Osteoblast (primary cell): ENCODE measurements at regions not wholly inside any gene's neighbourhood (a gene's known extent, or its start where the extent isn't known, plus 50 kb on each side); places are given as distances from the start of the nearest gene placed in this dataset.
A peak's percentile ranks its signal among the peaks of the same experiment; 100 is the strongest.

ENCODE experiments used
- DNase-seq: peaks from one replicate; pipeline ENCODE4 v3.0.0; 2011; ENCODE audit warnings: low spot score, mixed read lengths; ENCODE audit not compliant: insufficient read length; ENCODE audit errors: missing footprints
- H2AFZ ChIP-seq: 2 replicates; pipeline ENCODE4 v1.6.0; 2011; ENCODE audit warnings: mild to moderate bottlenecking, low read length
- H3K27ac ChIP-seq: 2 replicates; pipeline ENCODE4 v1.5.1; 2011; ENCODE audit warnings: mild to moderate bottlenecking, low read depth, low read length, moderate library complexity
- H3K27me3 ChIP-seq: 2 replicates; pipeline ENCODE4 v1.6.0; 2012; ENCODE audit warnings: mild to moderate bottlenecking, control low read depth, inconsistent platforms, low read length, moderate library complexity; ENCODE audit not compliant: insufficient read depth
- H3K36me3 ChIP-seq: 2 replicates; pipeline ENCODE4 v1.5.1; 2011; ENCODE audit warnings: mild to moderate bottlenecking, low read length, control low read depth, moderate library complexity; ENCODE audit not compliant: insufficient read depth
- H3K4me1 ChIP-seq: 2 replicates; pipeline ENCODE4 v1.5.1; 2011; ENCODE audit warnings: mild to moderate bottlenecking, low read length, control low read depth, moderate library complexity; ENCODE audit not compliant: insufficient read depth
- H3K4me2 ChIP-seq: 2 replicates; pipeline ENCODE4 v1.6.0; 2011; ENCODE audit warnings: mild to moderate bottlenecking, low read length; ENCODE audit not compliant: insufficient read depth
- H3K4me3 ChIP-seq: fragments of 200-600 bp; sonication (generic); 3 replicates; pipeline ENCODE4 v1.5.1; 2012; ENCODE audit warnings: mild to moderate bottlenecking, low read length, inconsistent platforms; ENCODE audit not compliant: insufficient read depth
- H3K79me2 ChIP-seq: 2 replicates; pipeline ENCODE4 v1.6.0; 2012; ENCODE audit warnings: mild to moderate bottlenecking, low read length, control low read depth, inconsistent platforms; ENCODE audit not compliant: insufficient read depth
- H3K9me3 ChIP-seq: 2 replicates; pipeline ENCODE4 v1.5.1; 2011; ENCODE audit warnings: low read depth, low read length, control low read depth
- H4K20me1 ChIP-seq: 2 replicates; pipeline ENCODE4 v1.6.0; 2012; ENCODE audit warnings: mild to moderate bottlenecking, low read length, control low read depth; ENCODE audit not compliant: insufficient read depth
- TF ChIP-seq, protein P1 (sequence below): IDR thresholded peaks from 2 replicates; pipeline ENCODE4 v1.5.1; 2011; ENCODE audit warnings: mild to moderate bottlenecking, low read depth, low read length, moderate library complexity; ENCODE audit errors: extremely low read depth

DNA sequence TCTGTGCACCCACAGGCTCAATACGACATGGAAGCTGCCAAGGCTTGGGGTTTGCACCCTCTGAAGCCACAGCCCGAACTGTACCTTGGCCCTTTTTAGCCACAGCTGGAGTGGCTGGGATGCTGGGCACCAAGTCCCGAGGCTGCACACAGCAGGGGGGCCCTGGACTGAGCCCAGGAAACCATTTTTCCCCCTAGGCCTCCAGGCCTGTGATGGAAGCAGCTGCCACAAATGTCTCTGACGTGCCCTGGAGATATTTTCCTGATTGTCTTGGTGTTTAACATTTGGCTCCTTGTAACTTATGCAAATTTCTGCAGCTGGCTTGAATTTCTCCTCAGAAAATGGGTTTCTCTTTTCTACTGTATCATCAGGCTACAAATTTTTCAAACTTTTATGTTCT is 82.3 kb upstream of the LPAR1 start:
- H3K27ac ChIP-seq, result no peak overlapping the region
- H2AFZ ChIP-seq, result no peak overlapping the region
- peaks cover 16% of the 10 kb centered on the region for H3K4me1 ChIP-seq
- no peaks in the 10 kb centered on the region for H3K27me3 ChIP-seq
- H3K79me2 ChIP-seq, result no peaks in the 10 kb centered on the region
- no peak overlapping the region for H3K4me2 ChIP-seq
- H4K20me1 ChIP-seq, result no peaks in the 10 kb centered on the region
- no peak overlapping the region for H3K4me3 ChIP-seq
- H3K9me3 ChIP-seq, result no peaks in the 10 kb centered on the region
- TF ChIP-seq, protein P1, sequence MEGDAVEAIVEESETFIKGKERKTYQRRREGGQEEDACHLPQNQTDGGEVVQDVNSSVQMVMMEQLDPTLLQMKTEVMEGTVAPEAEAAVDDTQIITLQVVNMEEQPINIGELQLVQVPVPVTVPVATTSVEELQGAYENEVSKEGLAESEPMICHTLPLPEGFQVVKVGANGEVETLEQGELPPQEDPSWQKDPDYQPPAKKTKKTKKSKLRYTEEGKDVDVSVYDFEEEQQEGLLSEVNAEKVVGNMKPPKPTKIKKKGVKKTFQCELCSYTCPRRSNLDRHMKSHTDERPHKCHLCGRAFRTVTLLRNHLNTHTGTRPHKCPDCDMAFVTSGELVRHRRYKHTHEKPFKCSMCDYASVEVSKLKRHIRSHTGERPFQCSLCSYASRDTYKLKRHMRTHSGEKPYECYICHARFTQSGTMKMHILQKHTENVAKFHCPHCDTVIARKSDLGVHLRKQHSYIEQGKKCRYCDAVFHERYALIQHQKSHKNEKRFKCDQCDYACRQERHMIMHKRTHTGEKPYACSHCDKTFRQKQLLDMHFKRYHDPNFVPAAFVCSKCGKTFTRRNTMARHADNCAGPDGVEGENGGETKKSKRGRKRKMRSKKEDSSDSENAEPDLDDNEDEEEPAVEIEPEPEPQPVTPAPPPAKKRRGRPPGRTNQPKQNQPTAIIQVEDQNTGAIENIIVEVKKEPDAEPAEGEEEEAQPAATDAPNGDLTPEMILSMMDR, result no peak
- no peak for DNase-seq
- H3K36me3 ChIP-seq, result no peaks in the 10 kb centered on the region

DNA sequence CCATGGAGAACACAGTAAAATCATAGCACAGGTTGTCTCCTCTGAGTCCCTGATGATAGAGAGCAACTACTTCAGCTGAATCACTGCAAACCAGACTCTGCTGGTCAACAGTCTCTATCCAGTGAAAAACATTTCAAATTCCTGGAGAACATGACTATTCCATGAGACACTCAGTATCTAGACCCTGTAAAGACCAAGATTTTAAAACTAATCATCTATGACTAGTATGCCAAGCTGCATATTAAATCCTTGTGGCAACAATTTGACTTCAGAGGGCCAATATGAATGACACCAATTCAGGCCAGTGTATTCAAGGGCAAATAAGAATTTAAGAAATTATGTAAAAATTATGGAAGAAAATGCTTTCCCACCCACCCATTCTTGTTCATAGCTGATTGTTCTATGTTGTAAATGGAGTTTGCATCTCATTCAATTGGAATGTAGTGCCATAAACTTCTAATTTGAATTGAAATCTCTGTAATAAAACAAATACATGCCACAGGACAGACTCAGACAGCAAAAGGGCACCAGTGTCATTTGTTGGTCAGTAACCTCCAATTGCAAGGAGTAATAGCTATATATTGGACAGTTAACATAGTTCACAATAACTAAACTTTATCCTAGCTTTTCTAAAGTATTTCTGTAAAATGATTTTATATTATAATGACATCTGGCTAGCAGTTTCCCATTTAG is 80.1 kb upstream of the LPAR1 start:
- H3K4me2 ChIP-seq, result peak overlapping the region; percentile 11
- peak overlapping the region; percentile 33 for H2AFZ ChIP-seq
- DNase-seq, result peak; percentile 80
- H3K27ac ChIP-seq, result peak overlapping the region; percentile 83
- no peaks in the 10 kb centered on the region for H3K9me3 ChIP-seq
- TF ChIP-seq, protein P1, result no peak
- no peaks in the 10 kb centered on the region for H3K36me3 ChIP-seq
- H3K79me2 ChIP-seq, result no peaks in the 10 kb centered on the region
- H4K20me1 ChIP-seq, result no peaks in the 10 kb centered on the region
- H3K27me3 ChIP-seq, result no peaks in the 10 kb centered on the region
- H3K4me3 ChIP-seq, result no peak overlapping the region
- peaks cover 16% of the 10 kb centered on the region for H3K4me1 ChIP-seq

DNA sequence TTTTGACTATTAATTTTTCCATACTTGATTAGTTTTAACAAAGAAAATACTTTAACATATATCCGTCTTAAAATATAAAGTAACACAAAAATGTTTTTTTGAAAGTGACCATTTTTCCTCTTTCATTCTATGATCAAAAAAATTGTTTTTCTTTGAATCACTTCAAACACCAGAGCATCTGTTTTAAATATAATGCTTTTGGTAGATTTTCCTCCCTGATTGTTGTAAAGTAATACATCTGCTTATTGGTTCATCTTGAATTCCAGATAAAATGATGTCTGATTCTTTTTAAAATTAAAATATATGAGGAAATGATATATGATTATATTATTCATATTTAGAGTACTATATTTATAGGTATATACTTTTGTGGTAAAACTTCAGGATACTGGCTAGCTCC is 76.2 kb upstream of the LPAR1 start:
- no peaks in the 10 kb centered on the region for H3K27me3 ChIP-seq
- TF ChIP-seq, protein P1, result no peak
- DNase-seq, result no peak
- no peak overlapping the region for H3K4me2 ChIP-seq
- H3K4me1 ChIP-seq, result peaks cover 16% of the 10 kb centered on the region
- no peak overlapping the region for H2AFZ ChIP-seq
- H3K9me3 ChIP-seq, result no peaks in the 10 kb centered on the region
- H4K20me1 ChIP-seq, result no peaks in the 10 kb centered on the region
- H3K27ac ChIP-seq, result no peak overlapping the region
- no peaks in the 10 kb centered on the region for H3K79me2 ChIP-seq
- H3K36me3 ChIP-seq, result no peaks in the 10 kb centered on the region
- H3K4me3 ChIP-seq, result no peak overlapping the region

- Histone ChIP-seq H3K9me3 (no peaks in the 10 kb centered on the region), H3K27ac (no peak overlapping the region), H3K79me2 (no peaks in the 10 kb centered on the region), H3K36me3 (no peaks in the 10 kb centered on the region), H3K4me3 (no peak overlapping the region), H4K20me1 (no peaks in the 10 kb centered on the region), H3K4me1 (peaks cover 12% of the 10 kb centered on the region), H3K4me2 (no peak overlapping the region), H3K27me3 (no peaks in the 10 kb centered on the region), H2AFZ (peak overlapping the region; percentile 8)
- no peak for DNase-seq
- TF ChIP-seq, protein P1, result no peak
Observed at GRCh38 chr9:111113712-111114111, 75.4 kb upstream of the LPAR1 start.
